Lower leg skin (tissue), 3 donors: ENCODE measurements at regions not wholly inside any gene's neighbourhood (a gene's known extent, or its start where the extent isn't known, plus 50 kb on each side); places are given as distances from the start of the nearest gene placed in this dataset.

Experiments used
- POLR2A ChIP-seq, 2 donors: fragments of 450-650 bp; IDR thresholded peaks; one replicate each; pipeline ENCODE4 v1.6.1; 2016 to 2017; ENCODE audit warnings: antibody characterized with exemption in 2 of 2, mild to moderate bottlenecking in 1 of 2, moderate library complexity in 1 of 2
- TF ChIP-seq, protein P1 (sequence below), 3 donors: fragments of 450-650 bp; IDR thresholded peaks; one replicate each; pipeline ENCODE4 v1.5.1; 2016; ENCODE audit warnings: antibody characterized with exemption in 3 of 3, mild to moderate bottlenecking in 3 of 3, moderate library complexity in 2 of 3

DNA sequence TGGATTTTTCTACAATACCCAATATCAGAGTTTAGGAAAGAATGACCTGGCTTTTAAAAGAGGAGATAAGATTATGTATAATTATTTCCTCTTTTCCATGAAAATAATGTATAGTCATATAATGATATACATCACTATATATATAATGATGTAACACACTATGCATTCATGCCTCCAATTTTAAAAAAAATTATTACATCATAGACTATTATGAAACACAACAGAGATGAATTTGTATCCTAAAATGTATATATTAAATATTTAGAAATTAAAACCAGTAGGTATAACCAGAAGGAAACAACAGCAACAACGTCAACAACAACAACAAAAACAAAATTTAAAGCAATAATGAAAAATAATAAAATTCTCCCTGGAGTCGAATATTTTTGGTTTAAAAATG lies 1856.5 kb upstream of the CDH6 start:
- TF ChIP-seq, protein P1, sequence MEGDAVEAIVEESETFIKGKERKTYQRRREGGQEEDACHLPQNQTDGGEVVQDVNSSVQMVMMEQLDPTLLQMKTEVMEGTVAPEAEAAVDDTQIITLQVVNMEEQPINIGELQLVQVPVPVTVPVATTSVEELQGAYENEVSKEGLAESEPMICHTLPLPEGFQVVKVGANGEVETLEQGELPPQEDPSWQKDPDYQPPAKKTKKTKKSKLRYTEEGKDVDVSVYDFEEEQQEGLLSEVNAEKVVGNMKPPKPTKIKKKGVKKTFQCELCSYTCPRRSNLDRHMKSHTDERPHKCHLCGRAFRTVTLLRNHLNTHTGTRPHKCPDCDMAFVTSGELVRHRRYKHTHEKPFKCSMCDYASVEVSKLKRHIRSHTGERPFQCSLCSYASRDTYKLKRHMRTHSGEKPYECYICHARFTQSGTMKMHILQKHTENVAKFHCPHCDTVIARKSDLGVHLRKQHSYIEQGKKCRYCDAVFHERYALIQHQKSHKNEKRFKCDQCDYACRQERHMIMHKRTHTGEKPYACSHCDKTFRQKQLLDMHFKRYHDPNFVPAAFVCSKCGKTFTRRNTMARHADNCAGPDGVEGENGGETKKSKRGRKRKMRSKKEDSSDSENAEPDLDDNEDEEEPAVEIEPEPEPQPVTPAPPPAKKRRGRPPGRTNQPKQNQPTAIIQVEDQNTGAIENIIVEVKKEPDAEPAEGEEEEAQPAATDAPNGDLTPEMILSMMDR (IDR thresholded peaks at IDR 0.05), result no peak
- TF ChIP-seq POLR2A (IDR thresholded peaks at IDR 0.05), result no peak
